RPMI8226 (cell line): ENCODE measurements at regions not wholly inside any gene's neighbourhood (a gene's known extent, or its start where the extent isn't known, plus 50 kb on each side); places are given as distances from the start of the nearest gene placed in this dataset.
A peak's percentile ranks its signal among the peaks of the same experiment; 100 is the strongest.

Experiments used
- DNase-seq: peaks from one replicate; pipeline ENCODE4 v3.0.0-alpha.2; 2015

DNA sequence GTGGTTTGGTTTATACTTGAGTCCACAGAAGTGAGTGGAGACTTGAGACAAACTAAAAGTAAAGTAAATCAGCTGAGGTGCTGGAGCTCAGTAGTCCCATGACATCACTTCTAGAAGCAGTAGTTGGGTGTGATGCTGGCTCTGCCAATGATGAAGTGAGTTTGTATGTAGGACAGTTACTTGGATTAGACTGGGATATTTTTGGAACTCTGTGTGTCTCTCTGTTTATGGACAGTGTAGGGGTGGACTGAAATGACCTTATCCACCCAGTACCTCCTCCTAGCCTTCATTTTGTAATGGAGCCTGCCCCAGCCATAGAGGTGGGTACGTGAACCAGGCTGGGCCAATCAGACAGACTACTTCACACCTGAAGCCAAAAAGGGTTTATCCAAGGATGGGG is 52.2 kb downstream of the POLR1D start:
- DNase-seq = no peak

- peak; percentile 12 for DNase-seq
Measured at GRCh38 chr13:27678306-27679040, 56.8 kb downstream of the POLR1D start.

GRCh38 chr13:27679396-27679795 is 57.7 kb downstream of the POLR1D start:
- no peak for DNase-seq

- no peak for DNase-seq
Measured at GRCh38 chr13:27679896-27680295, 58.2 kb downstream of the POLR1D start.

DNA sequence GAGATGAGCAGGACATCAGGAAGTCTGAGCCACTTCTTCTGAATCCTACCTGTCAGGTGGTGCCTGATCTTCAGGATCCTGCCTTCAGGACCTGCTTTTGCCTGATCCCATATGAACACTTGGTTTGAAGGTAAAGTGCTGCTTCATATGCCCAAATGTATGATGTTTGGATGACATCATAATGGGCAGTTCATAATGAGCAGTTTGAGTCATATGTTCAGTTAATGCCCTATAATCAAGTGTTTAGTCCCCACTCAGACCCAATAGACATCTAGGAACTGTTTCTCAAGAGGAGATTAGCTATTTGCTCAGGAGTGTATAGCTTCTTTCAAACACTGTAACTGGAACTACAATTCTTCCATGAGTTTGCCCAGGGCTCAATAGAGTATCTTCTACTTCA is 58.8 kb downstream of the POLR1D start:
- no peak for DNase-seq

- no peak for DNase-seq
Measured at GRCh38 chr13:27691207-27691606, 69.5 kb downstream of the POLR1D start.

DNA sequence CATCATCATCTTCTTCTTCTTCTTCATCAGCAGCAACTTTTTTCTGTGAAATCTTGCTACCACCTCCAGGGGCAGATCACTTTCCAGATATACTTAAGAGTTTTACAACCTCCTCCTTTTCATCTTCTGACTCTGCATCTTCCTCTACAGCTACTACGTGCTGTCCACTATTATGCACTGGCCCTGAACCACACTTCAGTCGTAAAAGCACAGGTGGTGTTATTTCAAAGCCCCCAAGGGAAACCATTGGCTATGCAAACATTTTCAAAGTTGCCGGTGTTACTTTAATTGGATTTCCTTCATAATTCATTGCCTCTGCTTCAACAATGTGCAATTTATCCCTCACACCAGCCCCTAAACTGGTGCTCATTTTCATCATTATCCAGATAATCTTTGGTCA is 75.0 kb downstream of the POLR1D start:
- DNase-seq = no peak

DNA sequence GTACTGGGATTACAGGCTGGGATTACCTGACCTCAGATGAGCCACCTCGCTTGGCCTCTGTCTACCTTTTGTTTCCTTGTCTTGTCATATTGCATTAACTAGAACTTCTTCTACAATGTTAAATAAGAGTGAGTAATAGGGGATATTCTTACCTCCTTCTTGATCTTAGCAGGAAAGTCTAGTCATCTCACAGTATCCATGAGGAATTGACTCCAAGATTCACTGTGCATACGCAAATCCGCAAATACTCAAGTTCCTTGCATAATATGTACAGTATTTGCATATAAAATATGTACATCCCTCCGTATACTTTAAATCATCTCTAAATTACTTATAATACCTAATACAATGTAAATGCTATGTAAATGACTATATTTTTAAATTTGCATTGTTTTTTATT is 78.3 kb downstream of the POLR1D start:
- DNase-seq = no peak

DNA sequence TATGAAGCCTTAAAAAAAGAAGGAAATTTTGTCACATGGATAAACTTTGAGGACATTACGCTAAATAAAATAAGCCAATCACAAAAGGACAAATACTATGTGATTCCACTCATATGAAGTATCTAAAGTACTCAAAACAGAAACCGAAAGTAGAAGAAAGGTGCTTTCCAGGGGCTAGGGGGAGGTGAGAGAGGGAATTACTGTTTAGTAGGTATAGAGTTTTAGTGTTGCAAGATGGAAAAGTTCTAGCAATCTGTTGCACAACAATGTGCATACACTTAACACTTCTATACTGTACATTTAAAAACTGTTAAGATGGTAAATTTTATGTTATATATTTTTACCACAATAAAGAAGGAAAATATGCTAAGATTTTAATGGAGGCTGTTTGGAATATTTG is 83.0 kb downstream of the POLR1D start:
- DNase-seq = peak; percentile 23

- no peak for DNase-seq
Measured at GRCh38 chr13:27708325-27708724, 84.0 kb upstream of the GSX1 start.

- no peak for DNase-seq
Measured at GRCh38 chr13:27709779-27710178, 82.5 kb upstream of the GSX1 start.

- DNase-seq = no peak
Measured at GRCh38 chr13:27712421-27712820, 79.9 kb upstream of the GSX1 start.

DNA sequence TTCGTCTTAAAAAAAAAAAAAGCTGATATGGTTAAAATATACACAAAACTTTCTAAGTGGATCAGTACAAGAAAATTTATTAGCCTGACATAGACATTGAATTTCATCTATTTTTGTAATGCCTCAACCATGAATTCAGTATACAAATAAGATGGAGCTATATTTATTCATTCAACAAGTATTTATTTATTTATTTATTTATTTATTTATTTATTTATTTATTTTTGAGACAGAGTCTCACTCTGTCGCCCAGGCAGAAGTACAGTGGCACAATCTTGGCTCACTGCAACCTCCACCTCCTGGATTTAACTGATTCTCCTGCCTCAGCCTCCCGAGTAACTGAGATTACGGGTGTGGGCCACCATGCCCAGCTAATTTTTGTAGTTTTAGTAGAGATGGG is 78.5 kb upstream of the GSX1 start:
- no peak for DNase-seq

DNA sequence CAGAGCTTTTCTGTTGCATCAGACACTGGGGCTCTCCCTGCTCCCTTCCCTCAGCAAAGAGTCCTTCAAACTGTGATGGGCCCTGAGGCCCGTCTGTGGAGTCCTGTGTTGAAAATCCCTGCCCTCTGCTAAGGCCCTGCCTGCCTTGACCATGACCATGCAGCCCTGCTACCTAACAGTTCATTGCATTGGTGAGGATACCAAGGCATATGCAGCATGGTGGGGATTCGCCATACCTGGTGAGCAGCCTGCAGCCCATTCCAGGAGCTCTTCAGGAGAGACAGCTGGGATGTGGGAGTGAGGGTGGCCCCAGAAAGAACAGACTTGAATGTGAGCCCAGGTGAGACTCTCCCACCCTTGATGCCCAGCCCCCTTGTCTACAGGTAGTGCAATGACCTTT is 70.6 kb upstream of the GSX1 start:
- no peak for DNase-seq

- peak; percentile 3 for DNase-seq
Measured at GRCh38 chr13:27728271-27728670, 64.0 kb upstream of the GSX1 start.

DNA sequence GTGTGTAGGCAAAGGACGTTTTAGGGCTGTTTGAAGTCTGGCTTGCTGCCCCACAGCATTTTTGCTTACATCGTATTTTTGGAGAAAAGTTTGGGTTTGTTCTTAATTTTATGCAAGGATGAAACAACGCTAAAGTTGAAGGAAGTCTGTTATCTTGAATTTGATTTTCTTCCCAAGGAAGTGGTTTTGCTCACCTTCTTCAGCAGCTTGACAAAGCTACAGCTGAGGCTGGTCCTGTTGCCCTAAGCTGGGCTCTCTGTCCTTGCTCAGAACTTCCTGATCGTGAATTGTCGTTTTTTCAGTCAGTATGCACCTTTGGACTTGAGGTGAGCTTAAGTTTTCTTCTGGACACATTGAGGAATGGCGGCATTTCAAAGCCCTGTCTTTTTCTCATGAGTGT is 62.1 kb upstream of the GSX1 start:
- no peak for DNase-seq
